Glutamatergic neuron (in vitro differentiated cells): ENCODE measurements at regions not wholly inside any gene's neighbourhood (a gene's known extent, or its start where the extent isn't known, plus 50 kb on each side); places are given as distances from the start of the nearest gene placed in this dataset.

ENCODE experiments used
- DNase-seq: peaks from one replicate; pipeline ENCODE4 v3.0.0; 2022
- H3K27ac Mint-ChIP-seq: one replicate; pipeline ENCODE4 v1.8.0; 2020; ENCODE audit warnings: mild to moderate bottlenecking, mixed read lengths, inconsistent platforms; ENCODE audit not compliant: unreplicated experiment
- H3K27me3 Mint-ChIP-seq: one replicate; pipeline ENCODE4 v1.8.0; 2020; ENCODE audit warnings: mild to moderate bottlenecking, moderate library complexity, mixed read lengths, inconsistent platforms; ENCODE audit not compliant: unreplicated experiment
- H3K36me3 Mint-ChIP-seq: one replicate; pipeline ENCODE4 v1.8.0; 2020; ENCODE audit warnings: mild to moderate bottlenecking, mixed read lengths, inconsistent platforms; ENCODE audit not compliant: unreplicated experiment
- H3K4me1 Mint-ChIP-seq: one replicate; pipeline ENCODE4 v1.8.0; 2020; ENCODE audit warnings: mild to moderate bottlenecking, low read depth, mixed read lengths, inconsistent platforms; ENCODE audit not compliant: unreplicated experiment
- H3K4me3 Mint-ChIP-seq: one replicate; pipeline ENCODE4 v1.8.0; 2020; ENCODE audit warnings: mild to moderate bottlenecking, mixed read lengths, inconsistent platforms; ENCODE audit not compliant: unreplicated experiment
- H3K9me3 Mint-ChIP-seq: one replicate; pipeline ENCODE4 v1.8.0; 2020; ENCODE audit warnings: mild to moderate bottlenecking, moderate library complexity, mixed read lengths, inconsistent platforms; ENCODE audit not compliant: unreplicated experiment
- CTCF ChIP-seq: fragments of 200-600 bp; sonication (generic); IDR thresholded peaks from one replicate; pipeline ENCODE4 v1.5.0; 2021; ENCODE audit not compliant: partially characterized antibody, unreplicated experiment

- no peak for DNase-seq
- peaks cover 46% of the 10 kb centered on the region for H3K4me1 Mint-ChIP-seq
- peaks cover 4% of the 10 kb centered on the region for H3K27me3 Mint-ChIP-seq
- H3K27ac Mint-ChIP-seq, result peak overlapping the region; percentile 95
- H3K9me3 Mint-ChIP-seq, result peaks cover 8% of the 10 kb centered on the region
- no peaks in the 10 kb centered on the region for H3K36me3 Mint-ChIP-seq
- H3K4me3 Mint-ChIP-seq, result peak overlapping the region; percentile 52
- no peak for TF ChIP-seq CTCF
Observed at GRCh38 chr9:110115826-110116542, 92.0 kb downstream of the C9orf152 start.

GRCh38 chr9:110116543-110116885 lies 91.4 kb downstream of the C9orf152 start:
- no peak for DNase-seq
- Mint-ChIP-seq H3K27me3 (peaks cover 4% of the 10 kb centered on the region), H3K4me3 (no peak overlapping the region), H3K36me3 (no peaks in the 10 kb centered on the region), H3K9me3 (peaks cover 8% of the 10 kb centered on the region), H3K27ac (peak overlapping the region; percentile 46), H3K4me1 (peaks cover 49% of the 10 kb centered on the region)
- no peak for TF ChIP-seq CTCF

GRCh38 chr9:110121170-110121569 lies 86.8 kb downstream of the C9orf152 start:
- no peak for TF ChIP-seq CTCF
- H3K4me1 Mint-ChIP-seq, result peaks cover 50% of the 10 kb centered on the region
- H3K4me3 Mint-ChIP-seq, result no peak overlapping the region
- DNase-seq, result no peak
- peaks cover 7% of the 10 kb centered on the region for H3K9me3 Mint-ChIP-seq
- H3K36me3 Mint-ChIP-seq, result no peaks in the 10 kb centered on the region
- peaks cover 2% of the 10 kb centered on the region for H3K27me3 Mint-ChIP-seq
- H3K27ac Mint-ChIP-seq, result no peak overlapping the region

- H3K27ac Mint-ChIP-seq, result peak overlapping the region; percentile 67
- H3K27me3 Mint-ChIP-seq, result peaks cover 2% of the 10 kb centered on the region
- peaks cover 13% of the 10 kb centered on the region for H3K9me3 Mint-ChIP-seq
- H3K4me1 Mint-ChIP-seq, result peaks cover 56% of the 10 kb centered on the region
- no peaks in the 10 kb centered on the region for H3K36me3 Mint-ChIP-seq
- H3K4me3 Mint-ChIP-seq, result peak overlapping the region; percentile 69
- DNase-seq, result no peak
- no peak for TF ChIP-seq CTCF
Observed at GRCh38 chr9:110123341-110124095, 84.4 kb downstream of the C9orf152 start.

- no peak for DNase-seq
- Mint-ChIP-seq H3K36me3 (no peaks in the 10 kb centered on the region), H3K9me3 (peaks cover 15% of the 10 kb centered on the region), H3K4me3 (peak overlapping the region; percentile 83), H3K27me3 (peaks cover 2% of the 10 kb centered on the region), H3K27ac (peak overlapping the region; percentile 75), H3K4me1 (peaks cover 64% of the 10 kb centered on the region)
- TF ChIP-seq CTCF, result no peak
Observed at GRCh38 chr9:110124439-110124838, 83.5 kb downstream of the C9orf152 start.
